ENCODE measurements at regions not wholly inside any gene's neighbourhood (a gene's known extent, or its start where the extent isn't known, plus 50 kb on each side); places are given as distances from the start of the nearest gene placed in this dataset.
A peak's percentile ranks its signal among the peaks of the same experiment; 100 is the strongest.

- Histone ChIP-seq H3K36me3 (ENCODE audit: control insufficient read depth, insufficient read depth, low read length) (no peaks in the 10 kb centered on the region), H3K27me3 (ENCODE audit: control insufficient read depth, insufficient read depth, low read length) (no peaks in the 10 kb centered on the region), H3K4me3 (ENCODE audit: low read depth, low read length) (no peak overlapping the region)
- DNase-seq (ENCODE audit: low read depth) (no peak), FAIRE-seq (no peak)
- no peak for TF ChIP-seq CTCF (IDR thresholded peaks at IDR 0.05; ENCODE audit: insufficient read depth, low read length, severe bottlenecking)
Measured at GRCh38 chr11:19436932-19437331, 196.2 kb upstream of the E2F8 start.

GRCh38 chr11:19435306-19435989, 194.7 kb upstream of the E2F8 start:
- Histone ChIP-seq H3K4me3 (ENCODE audit: low read depth, low read length) (no peak overlapping the region), H3K36me3 (ENCODE audit: control insufficient read depth, insufficient read depth, low read length) (no peaks in the 10 kb centered on the region), H3K27me3 (ENCODE audit: control insufficient read depth, insufficient read depth, low read length) (peaks cover 3% of the 10 kb centered on the region)
- FAIRE-seq: no peak
- TF ChIP-seq CTCF (IDR thresholded peaks at IDR 0.05; ENCODE audit: insufficient read depth, low read length, severe bottlenecking): no peak
- DNase-seq (ENCODE audit: low read depth): no peak

- Histone ChIP-seq H3K4me3 (ENCODE audit: low read depth, low read length) (no peak overlapping the region), H3K36me3 (ENCODE audit: control insufficient read depth, insufficient read depth, low read length) (no peaks in the 10 kb centered on the region), H3K27me3 (ENCODE audit: control insufficient read depth, insufficient read depth, low read length) (peaks cover 4% of the 10 kb centered on the region)
- DNase-seq (ENCODE audit: low read depth) (no peak), FAIRE-seq (no peak)
- TF ChIP-seq CTCF (IDR thresholded peaks at IDR 0.05; ENCODE audit: insufficient read depth, low read length, severe bottlenecking): no peak
Measured at GRCh38 chr11:19433791-19434190, 193.0 kb upstream of the E2F8 start.

- H3K27me3 ChIP-seq (ENCODE audit: control insufficient read depth, insufficient read depth, low read length): peaks cover 4% of the 10 kb centered on the region
- no peaks in the 10 kb centered on the region for H3K36me3 ChIP-seq (ENCODE audit: control insufficient read depth, insufficient read depth, low read length)
- no peak for TF ChIP-seq CTCF (IDR thresholded peaks at IDR 0.05; ENCODE audit: insufficient read depth, low read length, severe bottlenecking)
- DNase-seq (ENCODE audit: low read depth): no peak
- H3K4me3 ChIP-seq (ENCODE audit: low read depth, low read length): no peak overlapping the region
- FAIRE-seq: no peak
Measured at GRCh38 chr11:19433367-19433766, 192.6 kb upstream of the E2F8 start.

- H3K36me3 ChIP-seq (ENCODE audit: control insufficient read depth, insufficient read depth, low read length): no peaks in the 10 kb centered on the region
- no peak for TF ChIP-seq CTCF (IDR thresholded peaks at IDR 0.05; ENCODE audit: insufficient read depth, low read length, severe bottlenecking)
- H3K27me3 ChIP-seq (ENCODE audit: control insufficient read depth, insufficient read depth, low read length): peaks cover 4% of the 10 kb centered on the region
- no peak for FAIRE-seq
- no peak overlapping the region for H3K4me3 ChIP-seq (ENCODE audit: low read depth, low read length)
- DNase-seq (ENCODE audit: low read depth): peak; percentile 50
Measured at GRCh38 chr11:19432370-19433061, 191.8 kb upstream of the E2F8 start.
